ENCODE measurements at regions not wholly inside any gene's neighbourhood (a gene's known extent, or its start where the extent isn't known, plus 50 kb on each side); places are given as distances from the start of the nearest gene placed in this dataset.
A peak's percentile ranks its signal among the peaks of the same experiment; 100 is the strongest.

DNA sequence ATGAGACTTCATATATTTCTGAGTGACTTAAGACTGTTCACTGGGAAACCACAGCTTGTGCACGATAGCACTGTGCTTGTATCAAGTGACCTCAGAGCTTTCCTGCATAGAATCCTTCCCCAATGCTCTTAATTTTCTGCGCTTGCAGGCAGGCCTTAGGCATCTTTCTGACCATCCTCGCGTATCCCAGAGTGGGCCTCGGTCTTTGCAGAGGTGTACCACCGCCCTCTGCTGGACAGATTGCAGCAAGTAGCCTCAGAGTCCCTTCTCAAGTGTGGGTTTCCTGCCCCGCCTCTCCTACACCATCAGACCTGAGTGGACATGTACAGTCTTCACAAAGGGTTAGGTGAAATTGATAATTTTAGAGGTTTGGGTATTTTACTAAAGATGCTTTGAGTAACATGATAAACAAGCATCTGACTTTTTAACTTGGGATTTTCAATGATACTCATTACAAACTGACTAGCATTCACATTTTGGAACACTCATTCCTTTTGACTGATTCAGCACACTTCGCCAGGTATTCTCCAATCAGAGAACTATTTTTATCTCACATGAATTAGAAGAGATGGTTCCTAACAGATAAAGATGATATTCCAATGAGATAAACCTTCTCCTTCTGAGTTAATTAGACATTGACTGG, 246.5 kb upstream of the USP25 start (continued):
- TF ChIP-seq ZBTB40 (IDR thresholded peaks at IDR 0.05) (no peak), ZBTB40 (CRISPR knock-in tag; IDR thresholded peaks at IDR 0.05) (no peak), KAT8 (CRISPR knock-in tag; IDR thresholded peaks at IDR 0.05) (peak; percentile 73), ZNF619 (CRISPR knock-in tag; IDR thresholded peaks at IDR 0.05) (no peak), ZNF292 (CRISPR knock-in tag; IDR thresholded peaks at IDR 0.05; ENCODE audit: borderline replicate concordance, low read depth) (no peak), GATAD1 (CRISPR knock-in tag; IDR thresholded peaks at IDR 0.05) (peak; percentile 55; the same call in 1 of the 2 replicates), KLF16 (CRISPR knock-in tag; IDR thresholded peaks at IDR 0.05) (peak in 1 of 2 experiments; percentile 59; a peak in 2 of 4 replicates), POGK (CRISPR knock-in tag; conservative IDR thresholded peaks at IDR 0.05) (no peak), MIER2 (CRISPR knock-in tag; IDR thresholded peaks at IDR 0.05) (0 out of 2 replicates have a peak, but pooled peaks have one; percentile 23), ZBTB49 (CRISPR knock-in tag; IDR thresholded peaks at IDR 0.05; ENCODE audit: borderline replicate concordance) (no peak), ETV5 (CRISPR knock-in tag; IDR thresholded peaks at IDR 0.05; ENCODE audit: borderline replicate concordance) (no peak), CTCF (CRISPR knock-in tag; IDR thresholded peaks at IDR 0.05) (peak; percentile 97), MLX (CRISPR knock-in tag; IDR thresholded peaks at IDR 0.05) (no peak)
